ENCODE measurements at regions not wholly inside any gene's neighbourhood (a gene's known extent, or its start where the extent isn't known, plus 50 kb on each side); places are given as distances from the start of the nearest gene placed in this dataset.

- Histone ChIP-seq H3K9me3 (no peaks in the 10 kb centered on the region), H3K4me3 (no peak overlapping the region), H3K27me3 (no peaks in the 10 kb centered on the region), H3K36me3 (no peaks in the 10 kb centered on the region), H3K27ac (no peak overlapping the region), H3K4me1 (no peaks in the 10 kb centered on the region)
- TF ChIP-seq POLR2A (IDR thresholded peaks at IDR 0.05), result no peak
- no peak for TF ChIP-seq CTCF (IDR thresholded peaks at IDR 0.05)
- DNase-seq, result no peak
Measured at GRCh38 chr3:83524901-83525300, 1433.9 kb upstream of the CADM2 start.

DNA sequence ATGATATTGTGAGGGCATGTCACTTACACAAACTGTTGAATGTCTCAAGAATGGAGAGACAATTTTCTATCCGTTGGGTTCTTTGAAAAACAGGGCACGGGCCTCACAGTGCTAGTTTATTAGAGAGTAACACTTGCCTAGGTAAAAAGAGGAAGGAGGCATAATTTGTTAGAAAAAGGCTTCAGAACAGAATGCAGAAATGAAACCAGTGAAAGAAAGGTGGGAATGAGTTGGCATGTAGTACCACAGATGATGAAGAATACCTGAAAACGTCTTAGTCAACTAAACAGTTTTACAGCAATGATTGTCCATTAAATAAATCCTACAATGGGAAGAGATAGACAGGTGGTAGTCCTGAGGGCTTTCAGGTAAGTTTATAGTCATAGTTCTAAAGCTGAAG is 1399.7 kb upstream of the CADM2 start:
- no peak for DNase-seq
- H3K9me3 ChIP-seq, result no peaks in the 10 kb centered on the region
- no peaks in the 10 kb centered on the region for H3K27me3 ChIP-seq
- H3K27ac ChIP-seq, result no peak overlapping the region
- H3K4me1 ChIP-seq, result no peaks in the 10 kb centered on the region
- TF ChIP-seq POLR2A (IDR thresholded peaks at IDR 0.05), result no peak
- no peak for TF ChIP-seq CTCF (IDR thresholded peaks at IDR 0.05)
- no peak overlapping the region for H3K4me3 ChIP-seq
- no peaks in the 10 kb centered on the region for H3K36me3 ChIP-seq

DNA sequence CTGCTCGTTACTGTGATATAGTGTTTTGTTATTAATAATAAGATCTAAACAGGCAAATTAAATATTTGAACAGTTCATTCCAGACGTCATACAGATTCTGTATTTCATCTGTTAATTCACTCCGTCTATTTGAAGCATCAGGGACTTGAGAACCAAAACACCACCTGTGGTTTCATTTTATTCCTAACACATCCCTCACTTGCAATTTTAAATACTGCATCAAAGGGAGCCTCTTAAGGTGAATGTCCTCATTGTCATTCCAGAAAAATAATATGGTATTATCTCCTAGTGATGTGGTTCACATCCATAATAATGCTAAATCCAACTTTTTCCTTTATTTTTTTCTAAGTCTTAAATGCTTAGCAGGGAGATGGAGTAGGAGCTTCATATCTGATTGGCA is 1390.9 kb upstream of the CADM2 start:
- H3K4me3 ChIP-seq, result no peak overlapping the region
- DNase-seq, result no peak
- TF ChIP-seq CTCF (IDR thresholded peaks at IDR 0.05), result no peak
- TF ChIP-seq POLR2A (IDR thresholded peaks at IDR 0.05), result no peak
- no peaks in the 10 kb centered on the region for H3K27me3 ChIP-seq
- H3K36me3 ChIP-seq, result no peaks in the 10 kb centered on the region
- no peak overlapping the region for H3K27ac ChIP-seq
- H3K4me1 ChIP-seq, result no peaks in the 10 kb centered on the region
- no peaks in the 10 kb centered on the region for H3K9me3 ChIP-seq

GRCh38 chr3:83581546-83581945 is 1377.2 kb upstream of the CADM2 start:
- Histone ChIP-seq H3K36me3 (no peaks in the 10 kb centered on the region), H3K27ac (no peak overlapping the region), H3K4me3 (no peak overlapping the region), H3K4me1 (no peaks in the 10 kb centered on the region), H3K9me3 (no peaks in the 10 kb centered on the region), H3K27me3 (no peaks in the 10 kb centered on the region)
- no peak for TF ChIP-seq POLR2A (IDR thresholded peaks at IDR 0.05)
- no peak for TF ChIP-seq CTCF (IDR thresholded peaks at IDR 0.05)
- DNase-seq, result no peak

GRCh38 chr3:83601704-83602103 is 1357.1 kb upstream of the CADM2 start:
- no peaks in the 10 kb centered on the region for H3K36me3 ChIP-seq
- TF ChIP-seq POLR2A (IDR thresholded peaks at IDR 0.05) (no peak), CTCF (IDR thresholded peaks at IDR 0.05) (no peak)
- no peak overlapping the region for H3K4me3 ChIP-seq
- no peak for DNase-seq
- no peaks in the 10 kb centered on the region for H3K27me3 ChIP-seq
- H3K9me3 ChIP-seq, result no peaks in the 10 kb centered on the region
- no peak overlapping the region for H3K27ac ChIP-seq
- no peaks in the 10 kb centered on the region for H3K4me1 ChIP-seq

- TF ChIP-seq CTCF (IDR thresholded peaks at IDR 0.05) (no peak), POLR2A (IDR thresholded peaks at IDR 0.05) (no peak)
- no peaks in the 10 kb centered on the region for H3K36me3 ChIP-seq
- H3K27me3 ChIP-seq, result no peaks in the 10 kb centered on the region
- no peaks in the 10 kb centered on the region for H3K4me1 ChIP-seq
- H3K9me3 ChIP-seq, result no peaks in the 10 kb centered on the region
- H3K27ac ChIP-seq, result no peak overlapping the region
- no peak for DNase-seq
- no peak overlapping the region for H3K4me3 ChIP-seq
Measured at GRCh38 chr3:83622526-83622925, 1336.3 kb upstream of the CADM2 start.
